GM06990 (cell line): ENCODE measurements at regions not wholly inside any gene's neighbourhood (a gene's known extent, or its start where the extent isn't known, plus 50 kb on each side); places are given as distances from the start of the nearest gene placed in this dataset.

Experiments
- DNase-seq: peaks from one replicate; pipeline ENCODE4 v3.0.0-alpha.2; 2011; ENCODE audit not compliant: insufficient read length; ENCODE audit errors: extremely low read depth
- H3K27me3 ChIP-seq: replicated peaks from 2 replicates; pipeline ENCODE4 v1.6.0; 2011; ENCODE audit warnings: low read length; ENCODE audit not compliant: control insufficient read depth, insufficient read depth
- H3K36me3 ChIP-seq: 2 replicates; pipeline ENCODE4 v1.5.1; 2011; ENCODE audit warnings: low read length; ENCODE audit not compliant: control insufficient read depth, insufficient read depth
- H3K4me3 ChIP-seq: replicated peaks from 2 replicates; pipeline ENCODE4 v1.5.1; 2011; ENCODE audit warnings: low read depth, mild to moderate bottlenecking, control low read depth, low read length
- CTCF ChIP-seq: IDR thresholded peaks from 2 replicates; pipeline ENCODE4 v1.5.1; 2011; ENCODE audit warnings: low read length, control low read depth, mild to moderate bottlenecking, inconsistent platforms; ENCODE audit not compliant: insufficient read depth, poor library complexity, severe bottlenecking

GRCh38 chr4:156606554-156607477 lies 364.8 kb downstream of the PDGFC start:
- Histone ChIP-seq H3K4me3 (no peak overlapping the region), H3K27me3 (no peaks in the 10 kb centered on the region), H3K36me3 (no peaks in the 10 kb centered on the region)
- DNase-seq: no peak
- no peak for TF ChIP-seq CTCF

DNA sequence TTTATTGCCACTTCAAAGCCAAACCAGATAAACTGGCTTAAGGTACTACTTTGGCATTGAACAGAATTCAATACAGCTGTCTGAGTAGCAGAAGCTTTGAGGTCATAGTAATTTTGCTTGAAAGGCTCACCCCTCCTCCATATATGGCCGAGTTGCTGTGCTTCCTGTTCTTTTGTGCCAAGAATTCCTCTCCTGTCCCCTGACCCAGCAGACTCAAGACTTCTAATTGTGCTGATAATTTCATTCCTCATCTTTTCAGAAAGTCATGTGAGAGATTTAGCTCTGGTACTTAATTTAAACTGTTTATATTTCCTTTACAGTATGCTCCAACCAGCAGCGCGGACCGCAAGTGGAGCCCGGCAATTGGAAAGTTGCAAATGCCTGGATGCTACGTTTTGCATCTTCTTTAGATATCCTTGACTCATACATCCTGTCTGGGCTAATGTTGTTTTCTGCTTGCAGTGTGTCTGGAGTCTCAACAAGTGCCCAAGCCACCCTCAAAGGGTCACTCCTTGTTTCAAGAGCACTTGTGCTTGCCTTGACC lies 373.4 kb downstream of the PDGFC start:
- Histone ChIP-seq H3K4me3 (no peak overlapping the region), H3K36me3 (no peaks in the 10 kb centered on the region), H3K27me3 (no peaks in the 10 kb centered on the region)
- TF ChIP-seq CTCF: no peak
- DNase-seq: no peak

DNA sequence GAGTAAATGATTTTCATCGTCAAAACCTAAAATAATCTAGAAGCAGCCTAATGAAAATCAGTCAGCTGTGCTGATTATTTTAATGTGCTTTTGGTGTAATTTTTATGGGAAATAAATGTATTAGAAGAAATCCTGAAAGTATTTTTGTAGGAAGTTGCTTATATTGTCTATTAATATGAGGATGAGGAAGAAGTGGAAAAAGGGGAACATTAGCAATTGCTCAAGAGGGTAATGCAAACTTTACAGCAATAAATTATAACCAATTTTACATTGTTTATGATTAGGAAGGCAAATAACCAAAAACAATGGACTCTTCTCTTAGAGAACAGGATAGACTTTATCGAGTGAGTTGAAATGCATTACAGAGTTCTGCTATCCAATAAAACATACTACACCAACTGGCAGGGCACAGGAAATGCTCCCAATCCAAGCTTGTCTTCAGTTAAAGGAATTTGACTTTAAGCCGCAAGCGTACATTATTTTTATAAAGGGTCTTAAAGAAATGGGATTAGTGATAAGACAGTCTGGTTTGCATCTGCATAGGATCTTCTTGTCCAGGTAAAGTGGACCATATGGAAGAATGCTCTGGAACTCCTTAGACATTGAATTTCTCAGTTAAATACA lies 374.8 kb downstream of the PDGFC start:
- no peaks in the 10 kb centered on the region for H3K27me3 ChIP-seq
- no peak overlapping the region for H3K4me3 ChIP-seq
- no peak for TF ChIP-seq CTCF
- H3K36me3 ChIP-seq: no peaks in the 10 kb centered on the region
- no peak for DNase-seq

- DNase-seq: no peak
- TF ChIP-seq CTCF: no peak
- H3K36me3 ChIP-seq: no peaks in the 10 kb centered on the region
- no peak overlapping the region for H3K4me3 ChIP-seq
- no peaks in the 10 kb centered on the region for H3K27me3 ChIP-seq
Measured at GRCh38 chr4:156596026-156596425, 375.6 kb downstream of the PDGFC start.

DNA sequence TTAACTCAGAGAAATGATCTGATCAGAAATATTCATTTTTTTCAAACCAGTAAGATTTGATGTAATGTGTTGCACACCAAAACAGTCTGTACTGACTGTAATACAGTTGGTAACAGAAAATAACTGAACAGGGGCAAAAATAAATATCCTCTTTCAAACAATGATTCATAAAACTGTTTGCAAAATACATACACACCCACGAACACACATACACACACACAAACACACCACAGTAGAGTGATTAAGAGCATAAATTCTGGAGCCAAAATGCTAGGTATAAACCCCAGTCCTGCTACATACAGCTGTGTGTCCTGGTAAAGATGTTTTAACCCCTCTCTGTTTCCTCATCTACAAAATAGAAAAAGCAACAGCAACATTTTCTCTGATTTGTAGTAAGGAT lies 376.6 kb downstream of the PDGFC start:
- TF ChIP-seq CTCF: no peak
- H3K27me3 ChIP-seq: no peaks in the 10 kb centered on the region
- no peaks in the 10 kb centered on the region for H3K36me3 ChIP-seq
- no peak overlapping the region for H3K4me3 ChIP-seq
- DNase-seq: no peak
